HEK293 (cell line): ENCODE measurements at regions not wholly inside any gene's neighbourhood (a gene's known extent, or its start where the extent isn't known, plus 50 kb on each side); places are given as distances from the start of the nearest gene placed in this dataset.

Source experiments
- KLF1 ChIP-seq: fragments of 450-650 bp; formaldehyde crosslinking; IDR thresholded peaks from 2 replicates; pipeline ENCODE4 v1.5.1; 2016; ENCODE audit warnings: missing biosample characterization, missing genetic modification characterization
- TRIM28 ChIP-seq: IDR thresholded peaks from 2 replicates; pipeline ENCODE4 v1.6.1; 2011; ENCODE audit warnings: low read length, control low read depth, borderline replicate concordance
- ZNF416 ChIP-seq: fragments of 450-650 bp; formaldehyde crosslinking; IDR thresholded peaks from 2 replicates; pipeline ENCODE4 v1.5.1; 2016; ENCODE audit warnings: missing biosample characterization, missing genetic modification characterization
- ZNF623 ChIP-seq: fragments of 450-650 bp; formaldehyde crosslinking; IDR thresholded peaks from 2 replicates; pipeline ENCODE4 v1.5.1; 2016; ENCODE audit warnings: missing biosample characterization, missing genetic modification characterization
- ZNF629 ChIP-seq: fragments of 450-650 bp; formaldehyde crosslinking; IDR thresholded peaks from 2 replicates; pipeline ENCODE4 v1.5.1; 2017; ENCODE audit warnings: missing biosample characterization, missing genetic modification characterization
- TF ChIP-seq, protein P1 (sequence below): fragments of 450-650 bp; formaldehyde crosslinking; IDR thresholded peaks from 2 replicates; pipeline ENCODE4 v1.5.1; 2016; ENCODE audit warnings: missing biosample characterization, missing genetic modification characterization
- TF ChIP-seq, protein P2 (sequence below): fragments of 450-650 bp; formaldehyde crosslinking; IDR thresholded peaks from 2 replicates; pipeline ENCODE4 v1.5.1; 2017; ENCODE audit warnings: missing biosample characterization, missing genetic modification characterization

DNA sequence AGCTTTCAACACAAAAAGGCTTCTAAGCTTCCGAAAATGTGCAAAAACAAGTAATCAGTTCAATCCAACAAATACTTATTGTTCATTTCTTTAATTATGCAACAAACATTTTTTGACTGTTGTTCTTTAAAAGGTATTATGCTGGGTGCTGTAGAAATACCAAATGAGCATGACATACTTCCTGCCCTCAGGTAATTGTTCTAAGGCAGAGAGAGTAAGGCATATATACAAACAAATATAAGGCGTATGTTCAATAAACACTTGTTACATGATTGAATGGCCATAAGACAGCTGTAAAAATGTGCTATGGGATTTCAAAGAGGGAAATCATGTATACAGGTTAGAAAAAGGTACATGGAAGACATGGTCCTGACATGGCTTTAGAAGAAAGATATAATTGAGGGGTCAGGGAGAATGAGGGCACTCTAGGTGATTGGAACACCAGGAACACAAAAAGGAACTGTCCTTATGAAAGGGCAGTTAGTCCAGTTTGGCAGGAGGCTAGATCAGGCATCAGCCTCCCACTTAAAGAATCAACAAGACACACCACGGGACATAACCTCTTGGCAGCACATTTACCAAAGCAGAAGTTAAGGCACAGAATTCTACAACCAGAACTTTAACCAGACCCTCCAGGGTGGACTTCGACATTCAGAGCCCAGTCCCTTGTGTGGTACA, 135.8 kb upstream of the SCAF11 start:
- TF ChIP-seq, protein P1, sequence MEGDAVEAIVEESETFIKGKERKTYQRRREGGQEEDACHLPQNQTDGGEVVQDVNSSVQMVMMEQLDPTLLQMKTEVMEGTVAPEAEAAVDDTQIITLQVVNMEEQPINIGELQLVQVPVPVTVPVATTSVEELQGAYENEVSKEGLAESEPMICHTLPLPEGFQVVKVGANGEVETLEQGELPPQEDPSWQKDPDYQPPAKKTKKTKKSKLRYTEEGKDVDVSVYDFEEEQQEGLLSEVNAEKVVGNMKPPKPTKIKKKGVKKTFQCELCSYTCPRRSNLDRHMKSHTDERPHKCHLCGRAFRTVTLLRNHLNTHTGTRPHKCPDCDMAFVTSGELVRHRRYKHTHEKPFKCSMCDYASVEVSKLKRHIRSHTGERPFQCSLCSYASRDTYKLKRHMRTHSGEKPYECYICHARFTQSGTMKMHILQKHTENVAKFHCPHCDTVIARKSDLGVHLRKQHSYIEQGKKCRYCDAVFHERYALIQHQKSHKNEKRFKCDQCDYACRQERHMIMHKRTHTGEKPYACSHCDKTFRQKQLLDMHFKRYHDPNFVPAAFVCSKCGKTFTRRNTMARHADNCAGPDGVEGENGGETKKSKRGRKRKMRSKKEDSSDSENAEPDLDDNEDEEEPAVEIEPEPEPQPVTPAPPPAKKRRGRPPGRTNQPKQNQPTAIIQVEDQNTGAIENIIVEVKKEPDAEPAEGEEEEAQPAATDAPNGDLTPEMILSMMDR (tag by site-specific recombination): no peak
- no peak for TF ChIP-seq TRIM28
- TF ChIP-seq ZNF623 (tag by site-specific recombination): no peak
- TF ChIP-seq ZNF629 (tag by site-specific recombination): no peak
- TF ChIP-seq KLF1 (tag by site-specific recombination): no peak
- TF ChIP-seq, protein P2, sequence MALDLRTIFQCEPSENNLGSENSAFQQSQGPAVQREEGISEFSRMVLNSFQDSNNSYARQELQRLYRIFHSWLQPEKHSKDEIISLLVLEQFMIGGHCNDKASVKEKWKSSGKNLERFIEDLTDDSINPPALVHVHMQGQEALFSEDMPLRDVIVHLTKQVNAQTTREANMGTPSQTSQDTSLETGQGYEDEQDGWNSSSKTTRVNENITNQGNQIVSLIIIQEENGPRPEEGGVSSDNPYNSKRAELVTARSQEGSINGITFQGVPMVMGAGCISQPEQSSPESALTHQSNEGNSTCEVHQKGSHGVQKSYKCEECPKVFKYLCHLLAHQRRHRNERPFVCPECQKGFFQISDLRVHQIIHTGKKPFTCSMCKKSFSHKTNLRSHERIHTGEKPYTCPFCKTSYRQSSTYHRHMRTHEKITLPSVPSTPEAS (tag by site-specific recombination): no peak
- TF ChIP-seq ZNF416 (tag by site-specific recombination): no peak
